Upper lobe of left lung (tissue), 6 donors: ENCODE measurements at regions not wholly inside any gene's neighbourhood (a gene's known extent, or its start where the extent isn't known, plus 50 kb on each side); places are given as distances from the start of the nearest gene placed in this dataset.

Source experiments
- ATAC-seq, 2 donors: fragments of 200-7000 bp; cut with Tn5 transposase; one replicate each; pipeline ENCODE4 v1.9.1; 2022; ENCODE audit warnings: mild to moderate bottlenecking in 2 of 2, moderate library complexity in 2 of 2; ENCODE audit not compliant: low FRiP score in 2 of 2
- DNase-seq, 2 donors: peaks; one replicate each; pipeline ENCODE4 v3.0.0-alpha.2; 2019 to 2020
- H3K27ac ChIP-seq, 4 donors: fragments of 200-600 bp; sonication (generic); one replicate each; pipeline ENCODE4 v1.5.1; 2016 to 2019
- H3K27me3 ChIP-seq, 4 donors: fragments of 200-600 bp; sonication (generic); one replicate each; pipeline ENCODE4 v1.5.1; 2017 to 2019
- H3K36me3 ChIP-seq, 4 donors: fragments of 200-600 bp; sonication (generic); one replicate each; pipeline ENCODE4 v1.5.1; 2016 to 2019
- H3K4me1 ChIP-seq, 4 donors: fragments of 200-600 bp; sonication (generic); one replicate each; pipeline ENCODE4 v1.5.1; 2018 to 2019
- H3K4me3 ChIP-seq, 4 donors: fragments of 200-600 bp; sonication (generic); one replicate each; pipeline ENCODE4 v1.5.1; 2017 to 2019; ENCODE audit warnings: mild to moderate bottlenecking in 2 of 4, moderate library complexity in 1 of 4
- H3K9me3 ChIP-seq, 4 donors: fragments of 200-600 bp; sonication (generic); one replicate each; pipeline ENCODE4 v1.5.1; 2018 to 2019
- CTCF ChIP-seq, 6 experiments: fragments of 450-650 bp in 4 of 6; fragments of 200-600 bp in 2 of 6; sonication (generic) in 2 of 6; IDR thresholded peaks; one replicate each; pipeline ENCODE4 v1.5.1; 2016 to 2019; ENCODE audit warnings: antibody characterized with exemption in 6 of 6
- EP300 ChIP-seq, 4 donors: sonication (generic); formaldehyde crosslinking; IDR thresholded peaks; one replicate each; pipeline ENCODE4 v1.5.1; 2017; ENCODE audit warnings: antibody characterized with exemption in 4 of 4, control low read depth in 2 of 4
- POLR2A ChIP-seq, 4 donors: fragments of 450-650 bp; IDR thresholded peaks; one replicate each; pipeline ENCODE4 v1.5.1; 2016 to 2017; ENCODE audit warnings: antibody characterized with exemption in 4 of 4, mild to moderate bottlenecking in 2 of 4
- POLR2AphosphoS5 ChIP-seq, 2 donors: sonication (generic); formaldehyde crosslinking; IDR thresholded peaks; one replicate each; pipeline ENCODE4 v1.5.1; 2017; ENCODE audit warnings: antibody characterized with exemption in 2 of 2
- WGBS, 2 donors: methylation state at CpG; one replicate each; pipeline ENCODE4 v1.1.5; 2017 to 2018; 5-methylcytosine and 5-hydroxymethylcytosine counted together
- donor health status: DM: no; HTN: no; CAD: no; lungs with moderate emphysema.
- donor health status: DM: no; HTN: yes; CAD: no; lungs with severe emphysema.

GRCh38 chr10:89901895-89902294, 200.5 kb downstream of the KIF20B start:
- Histone ChIP-seq H3K9me3 (no peaks in the 10 kb centered on the region), H3K27me3 (no peaks in the 10 kb centered on the region), H3K4me3 (no peak overlapping the region), H3K27ac (no peak overlapping the region), H3K36me3 (no peaks in the 10 kb centered on the region), H3K4me1 (no peaks in the 10 kb centered on the region)
- TF ChIP-seq CTCF (IDR thresholded peaks at IDR 0.05) (no peak), POLR2AphosphoS5 (IDR thresholded peaks at IDR 0.05) (no peak), EP300 (IDR thresholded peaks at IDR 0.05) (no peak), POLR2A (IDR thresholded peaks at IDR 0.05) (no peak)
- no peak for DNase-seq
- 94 to 97% methylated on average over 1 of the region's 1 CpG for WGBS, 2 donors
- no peak for ATAC-seq

DNA sequence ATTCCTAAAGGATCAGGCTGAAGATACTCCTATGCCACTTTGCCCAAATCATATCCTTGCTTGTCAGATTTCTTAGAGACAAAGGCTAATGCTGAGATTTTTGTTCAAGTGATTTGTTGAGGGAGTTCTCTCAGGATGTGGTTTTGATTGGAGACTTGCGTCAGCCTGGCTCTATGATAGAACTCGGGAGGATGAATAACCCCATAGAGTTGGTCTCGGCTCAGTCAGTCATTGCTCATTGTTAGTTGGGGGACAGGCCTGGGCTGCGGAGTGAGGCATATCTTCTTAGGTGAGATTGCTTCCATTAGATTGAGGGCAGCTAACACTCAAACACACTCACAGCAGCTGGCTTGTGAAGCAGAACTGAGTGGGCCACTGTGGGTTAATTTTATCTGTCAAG, 203.4 kb downstream of the KIF20B start:
- TF ChIP-seq EP300 (IDR thresholded peaks at IDR 0.05) = no peak
- no peaks in the 10 kb centered on the region for H3K4me1 ChIP-seq
- H3K9me3 ChIP-seq = no peaks in the 10 kb centered on the region
- ATAC-seq (no peak), DNase-seq (no peak)
- no peak overlapping the region for H3K4me3 ChIP-seq
- H3K36me3 ChIP-seq = no peaks in the 10 kb centered on the region
- WGBS, 2 donors = 70 to 89% methylated on average over 4 of the region's 4 CpGs
- no peak overlapping the region for H3K27ac ChIP-seq
- H3K27me3 ChIP-seq = no peaks in the 10 kb centered on the region

DNA sequence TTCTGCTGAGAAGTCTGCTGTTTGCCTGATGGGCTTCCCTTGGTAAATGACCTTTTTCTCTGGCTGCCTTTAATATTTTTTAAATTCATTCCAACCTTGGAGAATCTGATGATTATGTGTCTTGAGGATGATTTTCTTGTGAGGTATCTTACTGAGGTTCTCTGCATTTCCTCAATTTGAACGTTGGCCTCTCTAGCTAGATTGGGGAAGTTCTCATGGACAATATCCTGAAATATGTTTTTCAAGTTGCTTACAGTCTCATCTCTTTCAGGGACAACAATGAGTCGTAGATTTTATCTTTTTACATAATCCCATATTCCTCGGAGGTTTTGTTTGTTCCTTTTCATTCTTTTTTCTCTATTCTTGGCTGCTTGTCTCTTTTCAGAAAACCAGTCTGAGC, 208.4 kb downstream of the KIF20B start:
- Histone ChIP-seq H3K27me3 (no peaks in the 10 kb centered on the region), H3K36me3 (no peaks in the 10 kb centered on the region), H3K27ac (no peak overlapping the region), H3K4me1 (no peaks in the 10 kb centered on the region), H3K9me3 (no peaks in the 10 kb centered on the region), H3K4me3 (no peak overlapping the region)
- 29 to 32% methylated on average over 3 of the region's 3 CpGs for WGBS, 2 donors
- no peak for DNase-seq
- TF ChIP-seq EP300 (IDR thresholded peaks at IDR 0.05) (no peak), POLR2A (IDR thresholded peaks at IDR 0.05) (no peak), POLR2AphosphoS5 (IDR thresholded peaks at IDR 0.05) (no peak), CTCF (IDR thresholded peaks at IDR 0.05) (no peak)
- ATAC-seq = no peak

GRCh38 chr10:89915021-89915420, 213.6 kb downstream of the KIF20B start:
- Histone ChIP-seq H3K27me3 (no peaks in the 10 kb centered on the region), H3K27ac (no peak overlapping the region), H3K9me3 (no peaks in the 10 kb centered on the region), H3K4me1 (no peaks in the 10 kb centered on the region), H3K4me3 (no peak overlapping the region), H3K36me3 (no peaks in the 10 kb centered on the region)
- 75 to 76% methylated on average over 2 of the region's 2 CpGs for WGBS, 2 donors
- ATAC-seq = no peak
- TF ChIP-seq POLR2AphosphoS5 (IDR thresholded peaks at IDR 0.05) (no peak), CTCF (IDR thresholded peaks at IDR 0.05) (no peak), EP300 (IDR thresholded peaks at IDR 0.05) (no peak), POLR2A (IDR thresholded peaks at IDR 0.05) (no peak)
- no peak for DNase-seq

GRCh38 chr10:89915968-89916367, 214.6 kb downstream of the KIF20B start:
- H3K4me3 ChIP-seq = no peak overlapping the region
- no peaks in the 10 kb centered on the region for H3K27me3 ChIP-seq

More at GRCh38 chr10:89915968-89916367, 214.6 kb downstream of the KIF20B start:
- Histone ChIP-seq H3K36me3 (no peaks in the 10 kb centered on the region), H3K9me3 (no peaks in the 10 kb centered on the region), H3K4me1 (no peaks in the 10 kb centered on the region), H3K27ac (no peak overlapping the region)
- TF ChIP-seq POLR2AphosphoS5 (IDR thresholded peaks at IDR 0.05) = no peak
- no peak for TF ChIP-seq EP300 (IDR thresholded peaks at IDR 0.05)
- no peak for TF ChIP-seq POLR2A (IDR thresholded peaks at IDR 0.05)
- no peak for TF ChIP-seq CTCF (IDR thresholded peaks at IDR 0.05)
- no peak for DNase-seq
- no peak for ATAC-seq
